GM23338 (cell line): ENCODE measurements at regions not wholly inside any gene's neighbourhood (a gene's known extent, or its start where the extent isn't known, plus 50 kb on each side); places are given as distances from the start of the nearest gene placed in this dataset.

Experiments
- ATAC-seq: fragments of 200-7000 bp; cut with Tn5 transposase; 3 replicates; pipeline ENCODE4 v1.9.1; 2020
- DNase-seq: peaks from one replicate; pipeline ENCODE4 v3.0.0-alpha.2; 2015; ENCODE audit warnings: low spot score
- H2AFZ ChIP-seq: fragments of 200-600 bp; sonication (generic); 2 replicates; pipeline ENCODE4 v1.8.0; 2016; ENCODE audit warnings: antibody characterized with exemption, mild to moderate bottlenecking, moderate library complexity
- H3F3A ChIP-seq: fragments of 200-600 bp; sonication (generic); replicated peaks from 2 replicates; pipeline ENCODE4 v1.8.0; 2017; ENCODE audit warnings: antibody characterized with exemption, mixed run types, low read depth
- H3K27ac ChIP-seq: fragments of 200-600 bp; sonication (generic); 2 replicates; pipeline ENCODE4 v1.6.1; 2016; ENCODE audit warnings: low read depth
- H3K27me3 ChIP-seq: fragments of 200-600 bp; sonication (generic); 2 replicates; pipeline ENCODE4 v1.8.0; 2016; ENCODE audit warnings: mild to moderate bottlenecking, mixed run types, moderate library complexity; ENCODE audit not compliant: insufficient read depth
- H3K36me3 ChIP-seq: fragments of 200-600 bp; sonication (generic); 2 replicates; pipeline ENCODE4 v1.8.0; 2016; ENCODE audit warnings: mild to moderate bottlenecking; ENCODE audit not compliant: insufficient read depth
- H3K4me1 ChIP-seq: fragments of 200-600 bp; sonication (generic); 2 replicates; pipeline ENCODE4 v1.8.0; 2016; ENCODE audit warnings: mild to moderate bottlenecking, moderate library complexity; ENCODE audit not compliant: insufficient read depth
- H3K4me2 ChIP-seq: fragments of 200-600 bp; sonication (generic); 2 replicates; pipeline ENCODE4 v1.7.1; 2017; ENCODE audit warnings: mixed run types
- H3K4me3 ChIP-seq: fragments of 200-600 bp; sonication (generic); 2 replicates; pipeline ENCODE4 v1.6.1; 2016; ENCODE audit warnings: mixed run types
- H3K79me2 ChIP-seq: fragments of 200-600 bp; sonication (generic); replicated peaks from 2 replicates; pipeline ENCODE4 v1.8.0; 2017; ENCODE audit warnings: mild to moderate bottlenecking; ENCODE audit not compliant: insufficient read depth
- H3K9me2 ChIP-seq: fragments of 200-600 bp; sonication (generic); 2 replicates; pipeline ENCODE4 v1.8.0; 2017; ENCODE audit not compliant: insufficient read depth
- H4K20me1 ChIP-seq: fragments of 200-600 bp; sonication (generic); replicated peaks from 2 replicates; pipeline ENCODE4 v1.8.0; 2017; ENCODE audit warnings: mild to moderate bottlenecking; ENCODE audit not compliant: insufficient read depth
- H3K27ac Mint-ChIP-seq: 2 replicates; pipeline ENCODE4 v1.8.0; 2020; ENCODE audit warnings: inconsistent platforms, mild to moderate bottlenecking, moderate library complexity, mixed read lengths
- H3K27me3 Mint-ChIP-seq: 3 replicates; pipeline ENCODE4 v1.8.0; 2022; ENCODE audit warnings: low read depth, mild to moderate bottlenecking, moderate library complexity, mixed read lengths, inconsistent platforms; ENCODE audit not compliant: insufficient read depth, poor library complexity
- H3K36me3 Mint-ChIP-seq: 3 replicates; pipeline ENCODE4 v1.8.0; 2021; ENCODE audit warnings: low read depth, mild to moderate bottlenecking, inconsistent platforms, moderate library complexity, mixed read lengths
- H3K4me1 Mint-ChIP-seq: 3 replicates; pipeline ENCODE4 v1.8.0; 2020; ENCODE audit warnings: mild to moderate bottlenecking, inconsistent platforms, mixed read lengths
- H3K4me3 Mint-ChIP-seq: 3 replicates; pipeline ENCODE4 v1.8.0; 2021; ENCODE audit warnings: moderate library complexity, mild to moderate bottlenecking, inconsistent platforms, mixed read lengths
- H3K9me3 Mint-ChIP-seq: 3 replicates; pipeline ENCODE4 v1.8.0; 2020; ENCODE audit warnings: moderate library complexity, mild to moderate bottlenecking, inconsistent platforms, mixed read lengths
- CTCF ChIP-seq, 2 experiments: fragments of 200-600 bp in 1 of 2; sonication (generic) in 1 of 2; conservative IDR thresholded peaks; 2 replicates each; pipeline versions ENCODE4 v1.5.1 to v1.6.1; 2016 to 2017; ENCODE audit warnings: antibody characterized with exemption in 2 of 2, low read depth in 2 of 2, mild to moderate bottlenecking in 2 of 2, moderate library complexity in 1 of 2
- ETS1 ChIP-seq: IDR thresholded peaks from 2 replicates; pipeline ENCODE4 v1.6.1; 2016; ENCODE audit warnings: antibody characterized with exemption
- EZH2 ChIP-seq: fragments of 200-600 bp; sonication (generic); IDR thresholded peaks from one replicate; pipeline ENCODE4 v1.8.0; 2017; ENCODE audit warnings: antibody characterized with exemption, mild to moderate bottlenecking, low read depth; ENCODE audit not compliant: unreplicated experiment
- EZH2phosphoT487 ChIP-seq: fragments of 200-600 bp; sonication (generic); IDR thresholded peaks from one replicate; pipeline ENCODE4 v1.8.1; 2018; ENCODE audit warnings: antibody characterized with exemption; ENCODE audit not compliant: unreplicated experiment
- NANOG ChIP-seq: IDR thresholded peaks from 2 replicates; pipeline ENCODE4 v1.6.1; 2016; ENCODE audit warnings: antibody characterized with exemption, borderline replicate concordance
- POLR2AphosphoS5 ChIP-seq: IDR thresholded peaks from 2 replicates; pipeline ENCODE4 v1.6.1; 2016; ENCODE audit warnings: antibody characterized with exemption, low read depth
- REST ChIP-seq: IDR thresholded peaks from one replicate; pipeline ENCODE4 v1.6.1; 2018; ENCODE audit warnings: antibody characterized with exemption; ENCODE audit not compliant: unreplicated experiment
- ZNF114 ChIP-seq: fragments of 250-450 bp; sonication (Bioruptor Pico); IDR thresholded peaks from 2 replicates; pipeline ENCODE4 v1.5.0; 2020; ENCODE audit warnings: mild to moderate bottlenecking, moderate library complexity
- TF ChIP-seq, protein P1 (sequence below): fragments of 250-450 bp; sonication (Bioruptor Pico); IDR thresholded peaks from 2 replicates; pipeline ENCODE4 v1.5.0; 2020; ENCODE audit warnings: mild to moderate bottlenecking, moderate library complexity

DNA sequence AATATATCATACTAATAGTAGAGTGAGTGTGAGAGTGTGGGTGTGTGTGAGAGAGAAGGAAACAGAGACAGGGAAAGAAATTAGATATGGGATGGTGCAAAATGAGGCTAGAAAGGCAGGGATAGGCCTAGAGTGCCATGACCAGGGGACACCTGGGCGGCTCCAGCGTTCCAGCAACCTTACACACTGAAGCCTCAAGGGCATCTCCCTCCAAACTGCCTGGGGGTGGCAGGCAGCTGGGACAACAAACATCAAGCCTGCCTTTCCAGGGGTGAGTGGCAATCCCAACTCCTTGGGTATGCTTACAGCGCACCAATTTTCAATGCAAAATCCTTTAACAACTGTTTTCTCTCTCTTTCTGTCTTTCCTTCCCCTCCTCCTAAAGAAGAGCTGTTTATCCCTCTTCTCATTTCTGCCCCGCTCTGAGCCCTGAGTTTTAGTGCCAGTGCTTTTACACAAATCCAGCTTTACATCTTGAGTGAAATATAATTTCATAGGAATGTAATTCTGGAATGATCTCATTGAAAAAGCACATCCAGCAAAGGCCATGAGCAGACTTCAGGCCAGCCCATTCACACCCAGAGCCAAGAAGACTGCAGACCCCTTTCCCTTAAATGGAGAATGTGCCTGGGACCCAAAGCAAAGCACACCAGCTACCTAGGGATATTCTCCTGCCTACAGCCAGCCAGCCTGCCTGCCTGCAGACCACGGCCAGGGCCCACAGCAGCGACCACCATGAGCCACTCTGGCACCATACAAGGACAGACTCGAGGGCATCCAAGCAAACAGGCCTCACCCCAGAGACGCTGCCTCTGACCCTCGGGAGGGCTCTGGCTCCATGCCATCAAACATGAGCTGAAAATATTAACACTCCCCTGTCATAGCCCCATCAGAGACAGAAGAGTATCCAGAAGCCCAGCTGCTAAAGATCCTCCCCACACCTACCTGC, 90.3 kb downstream of the RPL27A start (continued):
- TF ChIP-seq REST: no peak
- TF ChIP-seq POLR2AphosphoS5: no peak
- no peak for TF ChIP-seq CTCF (conservative IDR thresholded peaks at IDR 0.05; ENCODE audit: low read depth in 2 of 2)
- no peak for TF ChIP-seq NANOG
- no peak for TF ChIP-seq ETS1

DNA sequence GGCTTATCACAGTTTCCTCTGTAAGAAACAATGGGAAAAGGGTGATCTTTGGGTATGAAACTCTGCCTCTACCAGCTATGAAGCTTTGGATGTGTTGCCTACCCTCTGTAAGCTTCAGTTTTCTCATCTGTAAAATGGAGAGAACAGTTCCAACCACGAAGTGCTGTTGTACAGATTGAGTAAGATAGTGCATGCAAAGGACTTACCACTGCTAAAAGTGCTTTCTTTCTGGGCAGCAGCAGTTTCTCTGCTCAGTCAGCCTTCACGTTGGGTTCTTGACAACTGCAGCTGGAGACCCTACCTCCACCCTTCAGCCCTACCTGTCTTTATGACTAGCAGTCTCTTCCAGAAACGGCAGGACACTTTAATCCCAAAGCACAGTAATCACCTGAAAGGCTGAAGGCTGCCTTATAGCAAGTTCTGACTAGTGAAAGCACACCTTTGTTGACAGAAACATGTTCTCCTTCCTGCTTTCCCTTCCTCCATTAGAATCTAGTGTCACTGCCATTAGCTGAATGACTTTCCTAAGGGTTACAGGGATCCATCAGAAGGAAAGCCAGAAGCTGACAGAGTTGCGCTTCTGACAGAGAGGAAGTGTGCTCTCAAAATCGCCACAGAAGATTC, 91.4 kb downstream of the RPL27A start:
- H3K4me1 Mint-ChIP-seq: peaks cover 18% of the 10 kb centered on the region
- Histone ChIP-seq H3K79me2 (no peaks in the 10 kb centered on the region), H3K4me2 (no peak overlapping the region), H3K4me3 (no peak overlapping the region), H3K36me3 (no peaks in the 10 kb centered on the region), H3K4me1 (peaks cover 7% of the 10 kb centered on the region), H3K9me2 (no peaks in the 10 kb centered on the region), H3F3A (no peaks in the 10 kb centered on the region), H4K20me1 (no peaks in the 10 kb centered on the region; the same call in 1 of the 2 replicates), H2AFZ (no peak overlapping the region), H3K27me3 (no peaks in the 10 kb centered on the region), H3K27ac (0 out of 2 replicates have a peak overlapping the region, but pooled peaks have one; percentile 9)
- no peaks in the 10 kb centered on the region for H3K36me3 Mint-ChIP-seq
- no peaks in the 10 kb centered on the region for H3K27me3 Mint-ChIP-seq
- ATAC-seq (no peak), DNase-seq (no peak)
- H3K9me3 Mint-ChIP-seq: no peaks in the 10 kb centered on the region
- H3K4me3 Mint-ChIP-seq: no peak overlapping the region
- no peak overlapping the region for H3K27ac Mint-ChIP-seq
- TF ChIP-seq, protein P1, sequence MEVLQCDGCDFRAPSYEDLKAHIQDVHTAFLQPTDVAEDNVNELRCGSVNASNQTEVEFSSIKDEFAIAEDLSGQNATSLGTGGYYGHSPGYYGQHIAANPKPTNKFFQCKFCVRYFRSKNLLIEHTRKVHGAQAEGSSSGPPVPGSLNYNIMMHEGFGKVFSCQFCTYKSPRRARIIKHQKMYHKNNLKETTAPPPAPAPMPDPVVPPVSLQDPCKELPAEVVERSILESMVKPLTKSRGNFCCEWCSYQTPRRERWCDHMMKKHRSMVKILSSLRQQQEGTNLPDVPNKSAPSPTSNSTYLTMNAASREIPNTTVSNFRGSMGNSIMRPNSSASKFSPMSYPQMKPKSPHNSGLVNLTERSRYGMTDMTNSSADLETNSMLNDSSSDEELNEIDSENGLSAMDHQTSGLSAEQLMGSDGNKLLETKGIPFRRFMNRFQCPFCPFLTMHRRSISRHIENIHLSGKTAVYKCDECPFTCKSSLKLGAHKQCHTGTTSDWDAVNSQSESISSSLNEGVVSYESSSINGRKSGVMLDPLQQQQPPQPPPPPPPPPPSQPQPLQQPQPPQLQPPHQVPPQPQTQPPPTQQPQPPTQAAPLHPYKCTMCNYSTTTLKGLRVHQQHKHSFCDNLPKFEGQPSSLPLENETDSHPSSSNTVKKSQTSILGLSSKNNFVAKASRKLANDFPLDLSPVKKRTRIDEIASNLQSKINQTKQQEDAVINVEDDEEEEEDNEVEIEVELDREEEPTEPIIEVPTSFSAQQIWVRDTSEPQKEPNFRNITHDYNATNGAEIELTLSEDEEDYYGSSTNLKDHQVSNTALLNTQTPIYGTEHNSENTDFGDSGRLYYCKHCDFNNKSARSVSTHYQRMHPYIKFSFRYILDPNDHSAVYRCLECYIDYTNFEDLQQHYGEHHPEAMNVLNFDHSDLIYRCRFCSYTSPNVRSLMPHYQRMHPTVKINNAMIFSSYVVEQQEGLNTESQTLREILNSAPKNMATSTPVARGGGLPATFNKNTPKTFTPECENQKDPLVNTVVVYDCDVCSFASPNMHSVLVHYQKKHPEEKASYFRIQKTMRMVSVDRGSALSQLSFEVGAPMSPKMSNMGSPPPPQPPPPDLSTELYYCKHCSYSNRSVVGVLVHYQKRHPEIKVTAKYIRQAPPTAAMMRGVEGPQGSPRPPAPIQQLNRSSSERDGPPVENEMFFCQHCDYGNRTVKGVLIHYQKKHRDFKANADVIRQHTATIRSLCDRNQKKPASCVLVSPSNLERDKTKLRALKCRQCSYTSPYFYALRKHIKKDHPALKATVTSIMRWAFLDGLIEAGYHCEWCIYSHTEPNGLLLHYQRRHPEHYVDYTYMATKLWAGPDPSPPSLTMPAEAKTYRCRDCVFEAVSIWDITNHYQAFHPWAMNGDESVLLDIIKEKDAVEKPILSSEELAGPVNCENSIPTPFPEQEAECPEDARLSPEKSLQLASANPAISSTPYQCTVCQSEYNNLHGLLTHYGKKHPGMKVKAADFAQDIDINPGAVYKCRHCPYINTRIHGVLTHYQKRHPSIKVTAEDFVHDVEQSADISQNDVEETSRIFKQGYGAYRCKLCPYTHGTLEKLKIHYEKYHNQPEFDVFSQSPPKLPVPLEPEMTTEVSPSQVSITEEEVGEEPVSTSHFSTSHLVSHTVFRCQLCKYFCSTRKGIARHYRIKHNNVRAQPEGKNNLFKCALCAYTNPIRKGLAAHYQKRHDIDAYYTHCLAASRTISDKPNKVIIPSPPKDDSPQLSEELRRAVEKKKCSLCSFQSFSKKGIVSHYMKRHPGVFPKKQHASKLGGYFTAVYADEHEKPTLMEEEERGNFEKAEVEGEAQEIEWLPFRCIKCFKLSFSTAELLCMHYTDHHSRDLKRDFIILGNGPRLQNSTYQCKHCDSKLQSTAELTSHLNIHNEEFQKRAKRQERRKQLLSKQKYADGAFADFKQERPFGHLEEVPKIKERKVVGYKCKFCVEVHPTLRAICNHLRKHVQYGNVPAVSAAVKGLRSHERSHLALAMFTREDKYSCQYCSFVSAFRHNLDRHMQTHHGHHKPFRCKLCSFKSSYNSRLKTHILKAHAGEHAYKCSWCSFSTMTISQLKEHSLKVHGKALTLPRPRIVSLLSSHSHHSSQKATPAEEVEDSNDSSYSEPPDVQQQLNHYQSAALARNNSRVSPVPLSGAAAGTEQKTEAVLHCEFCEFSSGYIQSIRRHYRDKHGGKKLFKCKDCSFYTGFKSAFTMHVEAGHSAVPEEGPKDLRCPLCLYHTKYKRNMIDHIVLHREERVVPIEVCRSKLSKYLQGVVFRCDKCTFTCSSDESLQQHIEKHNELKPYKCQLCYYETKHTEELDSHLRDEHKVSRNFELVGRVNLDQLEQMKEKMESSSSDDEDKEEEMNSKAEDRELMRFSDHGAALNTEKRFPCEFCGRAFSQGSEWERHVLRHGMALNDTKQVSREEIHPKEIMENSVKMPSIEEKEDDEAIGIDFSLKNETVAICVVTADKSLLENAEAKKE: no peak
- TF ChIP-seq ZNF114 (CRISPR knock-in tag) (no peak), EZH2phosphoT487 (no peak), NANOG (no peak), EZH2 (no peak)
